Activated CD8-positive, alpha-beta T cell treated with anti-CD3 and anti-CD28 coated beads for 36 hours (primary cell): ENCODE measurements at regions not wholly inside any gene's neighbourhood (a gene's known extent, or its start where the extent isn't known, plus 50 kb on each side); places are given as distances from the start of the nearest gene placed in this dataset.

Experiments used
- ATAC-seq: fragments of 200-7000 bp; cut with Tn5 transposase; one replicate; pipeline ENCODE4 v1.10.0; 2021; ENCODE audit warnings: mild to moderate bottlenecking, moderate library complexity
- CTCF ChIA-PET: fragments of 350-600 bp; sonication (Branson Sonifier 250); formaldehyde crosslinking; loops from one replicate; lab custom pipeline; 2021; ENCODE audit warnings: antibody characterized with exemption; lab: Charles Lee
- POLR2A ChIA-PET: fragments of 350-600 bp; sonication (Branson Sonifier 250); formaldehyde crosslinking; loops from one replicate; lab custom pipeline; 2021; ENCODE audit warnings: antibody characterized with exemption; lab: Charles Lee
- DNase-seq: peaks from one replicate; pipeline ENCODE4 v3.0.0-alpha.2; 2020
- H3K27ac Mint-ChIP-seq: one replicate; pipeline ENCODE4 v1.8.0; 2021; ENCODE audit warnings: mild to moderate bottlenecking, mixed read lengths
- H3K27me3 Mint-ChIP-seq: one replicate; pipeline ENCODE4 v1.8.0; 2021; ENCODE audit warnings: mixed read lengths
- H3K36me3 Mint-ChIP-seq: one replicate; pipeline ENCODE4 v1.8.0; 2021; ENCODE audit warnings: low read depth, mixed read lengths
- H3K4me1 Mint-ChIP-seq: one replicate; pipeline ENCODE4 v1.8.0; 2021; ENCODE audit warnings: low read depth, mixed read lengths
- H3K4me3 Mint-ChIP-seq: one replicate; pipeline ENCODE4 v1.8.0; 2021; ENCODE audit warnings: mild to moderate bottlenecking, moderate library complexity, mixed read lengths
- H3K9me3 Mint-ChIP-seq: one replicate; pipeline ENCODE4 v1.8.0; 2021; ENCODE audit warnings: mixed read lengths
- CTCF ChIP-seq: fragments of 200-600 bp; IDR thresholded peaks from one replicate; pipeline ENCODE4 v1.8.0; 2022; ENCODE audit warnings: antibody characterized with exemption, mild to moderate bottlenecking
- intact Hi-C: fragments of 100-400 bp; cut with micrococcal nuclease; formaldehyde crosslinking; loops from one replicate; pipeline ENCODE4 v1.10.0; 2022

- Mint-ChIP-seq H3K4me1 (no peaks in the 10 kb centered on the region), H3K27ac (no peak overlapping the region), H3K9me3 (no peaks in the 10 kb centered on the region), H3K27me3 (no peaks in the 10 kb centered on the region), H3K4me3 (no peak overlapping the region), H3K36me3 (no peaks in the 10 kb centered on the region)
- CTCF ChIA-PET: interaction anchor here (1.2 to 2.6 kb wide), 4 partner anchors 16 to 612 kb away, joined by 3 to 13 read pairs (median 4); no protein-coding TSS in a partner anchor
- no peak for TF ChIP-seq CTCF
- POLR2A ChIA-PET: interaction anchor here (0.6 kb wide), 1 partner anchor 625 kb away, joined by 3 read pairs; no protein-coding TSS in a partner anchor
- ATAC-seq (no peak), DNase-seq (no peak)
- intact Hi-C loops: no loop called here
Measured at GRCh38 chr9:100699668-100700067, 121.8 kb downstream of the CAVIN4 start.

DNA sequence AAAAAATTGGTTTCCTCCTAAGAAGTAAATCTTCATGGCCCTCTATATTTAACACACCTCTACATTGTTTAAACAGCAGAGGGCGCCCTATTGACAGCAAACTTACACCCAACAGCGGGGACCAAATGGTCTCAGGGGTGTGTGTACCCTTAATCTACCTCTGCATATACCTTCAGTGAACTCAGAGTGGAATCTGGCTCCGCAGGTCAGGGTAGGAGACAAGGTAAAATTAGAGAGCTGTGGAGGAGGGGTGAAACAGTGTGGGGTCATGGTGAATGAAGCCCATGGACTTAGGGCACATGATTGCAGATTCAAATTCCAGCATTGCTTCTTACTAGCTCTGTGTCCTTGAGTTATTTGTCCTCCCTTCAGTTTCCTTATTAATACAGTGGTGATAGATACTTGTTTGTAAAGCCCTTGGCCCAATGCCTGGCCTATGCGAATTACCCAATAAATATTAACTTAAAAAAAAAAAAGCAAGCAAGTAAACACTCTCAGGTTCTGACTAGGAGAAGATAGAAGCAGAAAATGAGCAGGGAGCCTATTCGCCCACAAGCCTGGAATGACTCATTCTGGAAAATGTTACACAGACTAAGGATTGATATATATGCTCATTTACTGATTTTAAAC is 122.9 kb downstream of the CAVIN4 start:
- peak; percentile 52 for TF ChIP-seq CTCF
- ChIA-PET POLR2A (no interaction called here), CTCF (interaction anchor here (0.7 to 2.6 kb wide), 11 partner anchors 9 to 611 kb away, joined by 3 to 13 read pairs (median 3); no protein-coding TSS in a partner anchor)
- H3K27me3 Mint-ChIP-seq: no peaks in the 10 kb centered on the region
- H3K4me3 Mint-ChIP-seq: no peak overlapping the region
- intact Hi-C loops: no loop called here
- no peaks in the 10 kb centered on the region for H3K4me1 Mint-ChIP-seq
- no peaks in the 10 kb centered on the region for H3K9me3 Mint-ChIP-seq
- DNase-seq (peak; percentile 21), ATAC-seq (no peak)
- H3K27ac Mint-ChIP-seq: no peak overlapping the region
- no peaks in the 10 kb centered on the region for H3K36me3 Mint-ChIP-seq

GRCh38 chr9:100714372-100715099 is 136.7 kb downstream of the CAVIN4 start:
- ATAC-seq: no peak
- ChIA-PET CTCF (interaction anchor here (0.6 to 2.6 kb wide), 8 partner anchors 11 to 597 kb away, joined by 3 to 26 read pairs (median 4); no protein-coding TSS in a partner anchor), POLR2A (no interaction called here)
- DNase-seq: peak; percentile 64
- peaks cover 6% of the 10 kb centered on the region for H3K9me3 Mint-ChIP-seq
- intact Hi-C loops: loop anchor here (5.0 kb wide), 1 partner anchor 598 kb away; no protein-coding TSS in a partner anchor
- H3K27ac Mint-ChIP-seq: no peak overlapping the region
- H3K36me3 Mint-ChIP-seq: no peaks in the 10 kb centered on the region
- H3K4me3 Mint-ChIP-seq: no peak overlapping the region
- TF ChIP-seq CTCF: peak; percentile 81
- H3K4me1 Mint-ChIP-seq: no peaks in the 10 kb centered on the region
- H3K27me3 Mint-ChIP-seq: peaks cover 11% of the 10 kb centered on the region

GRCh38 chr9:100715100-100715380 is 137.2 kb downstream of the CAVIN4 start:
- DNase-seq (no peak), ATAC-seq (no peak)
- no peak for TF ChIP-seq CTCF
- ChIA-PET CTCF (interaction anchor here (0.7 to 2.6 kb wide), 7 partner anchors 11 to 597 kb away, joined by 3 to 26 read pairs (median 3); no protein-coding TSS in a partner anchor), POLR2A (no interaction called here)
- Mint-ChIP-seq H3K4me1 (no peaks in the 10 kb centered on the region), H3K27ac (no peak overlapping the region), H3K4me3 (no peak overlapping the region), H3K27me3 (peaks cover 11% of the 10 kb centered on the region), H3K9me3 (peaks cover 6% of the 10 kb centered on the region), H3K36me3 (no peaks in the 10 kb centered on the region)
- intact Hi-C loops: no loop called here

DNA sequence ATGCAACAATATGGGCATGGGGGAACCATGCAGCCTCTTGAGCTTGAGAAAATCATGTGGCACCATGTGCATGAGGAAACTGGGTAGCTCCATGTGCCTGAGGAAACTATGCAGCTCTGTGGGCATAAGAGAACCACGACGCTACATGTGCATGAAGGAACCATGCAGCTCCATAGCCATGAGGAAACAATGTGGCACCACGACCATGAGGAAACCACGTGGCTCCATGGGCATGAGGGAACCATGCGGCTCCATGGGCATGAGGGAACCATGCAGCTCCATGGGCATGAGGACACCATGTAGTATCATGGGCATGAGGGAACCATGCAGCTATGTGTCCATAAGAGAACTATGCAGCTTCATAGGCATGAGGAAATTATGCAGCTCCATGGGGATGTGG is 140.8 kb downstream of the CAVIN4 start:
- no peak for DNase-seq
- H3K9me3 Mint-ChIP-seq: no peaks in the 10 kb centered on the region
- ChIA-PET CTCF (interaction anchor here (1.3 kb wide), 1 partner anchor 593 kb away, joined by 5 read pairs; no protein-coding TSS in a partner anchor), POLR2A (no interaction called here)
- no peak for TF ChIP-seq CTCF
- no peaks in the 10 kb centered on the region for H3K4me1 Mint-ChIP-seq
- intact Hi-C loops: no loop called here
- H3K27ac Mint-ChIP-seq: no peak overlapping the region
- H3K36me3 Mint-ChIP-seq: no peaks in the 10 kb centered on the region
- H3K4me3 Mint-ChIP-seq: no peak overlapping the region
- peaks cover 7% of the 10 kb centered on the region for H3K27me3 Mint-ChIP-seq
- no peak for ATAC-seq
